ENCODE measurements at regions not wholly inside any gene's neighbourhood (a gene's known extent, or its start where the extent isn't known, plus 50 kb on each side); places are given as distances from the start of the nearest gene placed in this dataset.
"Not testable (repeated sequence)": the region's sequence is repeated elsewhere in the genome, so short reads cannot be mapped to it uniquely, and the experiment has no call there.

DNA sequence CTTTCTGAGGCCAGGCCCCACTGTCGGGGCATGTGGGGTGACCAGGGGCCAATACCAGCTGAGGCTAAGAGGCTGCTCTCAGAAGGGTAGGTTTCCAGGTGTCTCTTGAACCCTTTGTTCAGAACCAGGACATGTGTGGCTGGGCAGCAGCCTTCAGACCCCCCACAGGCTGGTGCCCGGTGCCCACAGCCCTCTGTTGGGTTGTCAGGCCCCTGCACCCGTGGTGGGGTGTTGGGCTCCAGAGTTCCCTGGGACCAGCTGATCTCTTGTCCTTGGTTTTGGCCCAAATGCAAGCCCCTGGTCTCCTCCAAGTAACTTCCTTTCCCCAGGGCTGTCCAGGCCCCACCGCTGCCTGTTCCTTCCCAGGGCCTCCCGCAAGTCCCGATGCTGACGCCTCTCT, 226.0 kb downstream of the TMEM121 start:
- not testable (repeated sequence) for TF ChIP-seq UBTF (CRISPR knock-in tag; IDR thresholded peaks at IDR 0.05); CTCF (CRISPR knock-in tag; IDR thresholded peaks at IDR 0.05); ZNF34 (CRISPR knock-in tag; IDR thresholded peaks at IDR 0.05; ENCODE audit: borderline replicate concordance); KDM5A (IDR thresholded peaks at IDR 0.05; ENCODE audit: borderline replicate concordance, low read length); MYNN (CRISPR knock-in tag; IDR thresholded peaks at IDR 0.05; ENCODE audit: low read depth); ZZZ3 (CRISPR knock-in tag; IDR thresholded peaks at IDR 0.05; ENCODE audit: borderline replicate concordance); ARNT (IDR thresholded peaks at IDR 0.05); JUN (CRISPR knock-in tag; IDR thresholded peaks at IDR 0.05); FOXM1 (CRISPR knock-in tag; IDR thresholded peaks at IDR 0.05)

Measured in HepG2 (cell line).